Retinal pigment epithelial cell (primary cell): ENCODE measurements at regions not wholly inside any gene's neighbourhood (a gene's known extent, or its start where the extent isn't known, plus 50 kb on each side); places are given as distances from the start of the nearest gene placed in this dataset.

ENCODE experiments used
- DNase-seq: peaks from one replicate; pipeline ENCODE4 v3.0.0-alpha.2; 2010; ENCODE audit warnings: low read depth
- H3K4me3 ChIP-seq: 2 replicates; pipeline ENCODE4 v1.5.1; 2011; ENCODE audit warnings: mild to moderate bottlenecking, low read length, control low read depth, moderate library complexity
- TF ChIP-seq, protein P1 (sequence below): conservative IDR thresholded peaks from 2 replicates; pipeline ENCODE4 v1.5.1; 2011; ENCODE audit warnings: low read depth, low read length, control low read depth, inconsistent platforms

GRCh38 chr22:48506506-48507145 lies 1321.0 kb downstream of the BRD1 start:
- H3K4me3 ChIP-seq = no peak overlapping the region
- no peak for DNase-seq
- TF ChIP-seq, protein P1, sequence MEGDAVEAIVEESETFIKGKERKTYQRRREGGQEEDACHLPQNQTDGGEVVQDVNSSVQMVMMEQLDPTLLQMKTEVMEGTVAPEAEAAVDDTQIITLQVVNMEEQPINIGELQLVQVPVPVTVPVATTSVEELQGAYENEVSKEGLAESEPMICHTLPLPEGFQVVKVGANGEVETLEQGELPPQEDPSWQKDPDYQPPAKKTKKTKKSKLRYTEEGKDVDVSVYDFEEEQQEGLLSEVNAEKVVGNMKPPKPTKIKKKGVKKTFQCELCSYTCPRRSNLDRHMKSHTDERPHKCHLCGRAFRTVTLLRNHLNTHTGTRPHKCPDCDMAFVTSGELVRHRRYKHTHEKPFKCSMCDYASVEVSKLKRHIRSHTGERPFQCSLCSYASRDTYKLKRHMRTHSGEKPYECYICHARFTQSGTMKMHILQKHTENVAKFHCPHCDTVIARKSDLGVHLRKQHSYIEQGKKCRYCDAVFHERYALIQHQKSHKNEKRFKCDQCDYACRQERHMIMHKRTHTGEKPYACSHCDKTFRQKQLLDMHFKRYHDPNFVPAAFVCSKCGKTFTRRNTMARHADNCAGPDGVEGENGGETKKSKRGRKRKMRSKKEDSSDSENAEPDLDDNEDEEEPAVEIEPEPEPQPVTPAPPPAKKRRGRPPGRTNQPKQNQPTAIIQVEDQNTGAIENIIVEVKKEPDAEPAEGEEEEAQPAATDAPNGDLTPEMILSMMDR = no peak

GRCh38 chr22:48505891-48506290 lies 1321.8 kb downstream of the BRD1 start:
- no peak overlapping the region for H3K4me3 ChIP-seq
- DNase-seq = no peak
- TF ChIP-seq, protein P1 = no peak

- no peak overlapping the region for H3K4me3 ChIP-seq
- no peak for DNase-seq
- TF ChIP-seq, protein P1 = no peak
Measured at GRCh38 chr22:48504519-48505140, 1323.0 kb downstream of the BRD1 start.

DNA sequence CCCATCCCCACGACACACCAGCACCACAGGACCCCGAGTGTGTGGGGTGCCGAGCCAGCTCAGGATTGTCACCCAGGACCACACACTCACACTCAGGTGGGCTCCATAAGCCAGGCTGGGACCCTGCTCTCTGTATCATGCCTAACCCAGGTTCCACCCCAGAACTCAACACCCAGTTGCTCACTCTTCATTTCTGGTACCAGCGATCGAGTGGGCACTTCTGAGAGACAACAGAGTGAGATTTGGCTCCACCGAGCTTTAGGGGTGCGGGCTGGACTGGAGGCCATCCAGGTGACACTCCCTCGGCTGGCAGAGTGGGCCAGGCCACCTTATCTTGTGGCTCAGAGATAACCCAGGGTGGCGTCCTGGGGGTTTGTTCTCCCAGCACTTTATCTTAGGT lies 1323.8 kb downstream of the BRD1 start:
- TF ChIP-seq, protein P1 = no peak
- no peak overlapping the region for H3K4me3 ChIP-seq
- DNase-seq = no peak

- DNase-seq = no peak
- no peak overlapping the region for H3K4me3 ChIP-seq
- TF ChIP-seq, protein P1 = no peak
Measured at GRCh38 chr22:48503035-48503625, 1324.5 kb downstream of the BRD1 start.

- no peak for DNase-seq
- H3K4me3 ChIP-seq = no peak overlapping the region
- TF ChIP-seq, protein P1 = no peak
Measured at GRCh38 chr22:48501231-48501750, 1326.4 kb downstream of the BRD1 start.
